Kidney (tissue), 13 donors: ENCODE measurements at regions not wholly inside any gene's neighbourhood (a gene's known extent, or its start where the extent isn't known, plus 50 kb on each side); places are given as distances from the start of the nearest gene placed in this dataset.

Source experiments
- DNase-seq, 5 donors: peaks; one replicate each; pipeline ENCODE4 v3.0.0-alpha.2; 2013 to 2020
- FAIRE-seq: peaks from 2 replicates; lab custom pipeline; 2012; peaks lifted over from hg19 to GRCh38; lab: Jason Lieb, UNC
- H3K27ac ChIP-seq, 2 donors: one replicate each; pipeline ENCODE4 v1.7.0; 2013; ENCODE audit warnings: low read depth in 2 of 2, low read length in 2 of 2, inconsistent platforms in 1 of 2
- H3K27me3 ChIP-seq: one replicate; pipeline ENCODE4 v1.7.1; 2013; ENCODE audit warnings: low read length, inconsistent platforms; ENCODE audit not compliant: control insufficient read depth, insufficient read depth
- H3K36me3 ChIP-seq, 3 donors: one replicate each; pipeline versions ENCODE4 v1.7.0 to v1.7.1; 2013; ENCODE audit warnings: low read length in 3 of 3, control low read depth in 1 of 3, inconsistent platforms in 1 of 3; ENCODE audit not compliant: insufficient read depth in 3 of 3, control insufficient read depth in 2 of 3
- H3K4me1 ChIP-seq, 3 donors: one replicate each; pipeline versions ENCODE4 v1.7.0 to v1.7.1; 2013; ENCODE audit warnings: low read length in 3 of 3, inconsistent platforms in 1 of 3, low read depth in 1 of 3; ENCODE audit not compliant: control insufficient read depth in 2 of 3, insufficient read depth in 2 of 3
- H3K4me3 ChIP-seq, 3 donors: one replicate each; pipeline versions ENCODE4 v1.7.0 to v1.8.1; 2013; ENCODE audit warnings: low read length in 3 of 3, control low read depth in 1 of 3, inconsistent platforms in 1 of 3
- H3K9ac ChIP-seq, 3 donors: one replicate each; pipeline versions ENCODE4 v1.7.0 to v1.7.1; 2013; ENCODE audit warnings: low read length in 3 of 3, control low read depth in 1 of 3, inconsistent platforms in 1 of 3
- H3K9me3 ChIP-seq, 3 donors: one replicate each; pipeline versions ENCODE4 v1.7.0 to v1.7.1; 2013; ENCODE audit warnings: low read length in 3 of 3, control low read depth in 1 of 3, inconsistent platforms in 1 of 3; ENCODE audit not compliant: control insufficient read depth in 2 of 3, insufficient read depth in 1 of 3
- intact Hi-C: fragments of 100-400 bp; cut with DNase I; formaldehyde crosslinking; loops from one replicate; pipeline ENCODE4 v1.11.1; 2022
- TF ChIP-seq, protein P1 (sequence below): IDR thresholded peaks from 3 replicates; pipeline ENCODE4 v1.5.1; 2012; ENCODE audit warnings: mild to moderate bottlenecking, moderate library complexity, borderline replicate concordance; ENCODE audit not compliant: insufficient read depth; ENCODE audit errors: extremely low read depth
- donor health status: control.
- donor health status: control.
- donor health status: control.
- donor health status: control.
- donor health status: control.
- donor health status: DM: yes; HTN: yes; CAD: no.
- donor health status: Normal renal cell carcinoma (clear cell type).

DNA sequence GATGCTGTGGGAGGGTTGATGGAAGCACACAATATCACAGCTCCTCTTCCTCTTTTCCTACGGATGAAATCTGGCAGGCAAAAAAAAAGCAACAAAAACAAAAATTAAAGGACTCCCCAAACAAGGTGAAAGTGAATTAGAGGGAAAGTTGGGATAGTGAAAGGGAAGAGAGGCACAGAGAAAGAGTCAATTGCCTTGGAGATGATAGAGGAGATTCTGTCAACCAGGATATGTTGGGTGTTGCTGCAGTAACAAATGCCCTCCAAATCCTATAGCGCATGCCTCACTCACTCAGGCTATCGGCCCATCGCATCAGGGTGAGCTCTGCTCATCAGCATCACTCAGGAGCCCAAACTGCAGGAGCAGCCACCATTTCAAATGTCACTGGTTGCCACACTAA lies 119.1 kb downstream of the DLEU7 start:
- FAIRE-seq (no peak), DNase-seq (no peak)
- Histone ChIP-seq H3K4me1 (no peaks in the 10 kb centered on the region), H3K36me3 (no peaks in the 10 kb centered on the region), H3K9me3 (no peaks in the 10 kb centered on the region), H3K27me3 (no peaks in the 10 kb centered on the region), H3K9ac (no peak overlapping the region), H3K27ac (no peak overlapping the region), H3K4me3 (no peak overlapping the region)
- TF ChIP-seq, protein P1, sequence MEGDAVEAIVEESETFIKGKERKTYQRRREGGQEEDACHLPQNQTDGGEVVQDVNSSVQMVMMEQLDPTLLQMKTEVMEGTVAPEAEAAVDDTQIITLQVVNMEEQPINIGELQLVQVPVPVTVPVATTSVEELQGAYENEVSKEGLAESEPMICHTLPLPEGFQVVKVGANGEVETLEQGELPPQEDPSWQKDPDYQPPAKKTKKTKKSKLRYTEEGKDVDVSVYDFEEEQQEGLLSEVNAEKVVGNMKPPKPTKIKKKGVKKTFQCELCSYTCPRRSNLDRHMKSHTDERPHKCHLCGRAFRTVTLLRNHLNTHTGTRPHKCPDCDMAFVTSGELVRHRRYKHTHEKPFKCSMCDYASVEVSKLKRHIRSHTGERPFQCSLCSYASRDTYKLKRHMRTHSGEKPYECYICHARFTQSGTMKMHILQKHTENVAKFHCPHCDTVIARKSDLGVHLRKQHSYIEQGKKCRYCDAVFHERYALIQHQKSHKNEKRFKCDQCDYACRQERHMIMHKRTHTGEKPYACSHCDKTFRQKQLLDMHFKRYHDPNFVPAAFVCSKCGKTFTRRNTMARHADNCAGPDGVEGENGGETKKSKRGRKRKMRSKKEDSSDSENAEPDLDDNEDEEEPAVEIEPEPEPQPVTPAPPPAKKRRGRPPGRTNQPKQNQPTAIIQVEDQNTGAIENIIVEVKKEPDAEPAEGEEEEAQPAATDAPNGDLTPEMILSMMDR = no peak
- intact Hi-C loops = no loop called here

GRCh38 chr13:50724913-50725312 lies 118.6 kb downstream of the DLEU7 start:
- no peaks in the 10 kb centered on the region for H3K4me1 ChIP-seq
- no peaks in the 10 kb centered on the region for H3K9me3 ChIP-seq
- H3K36me3 ChIP-seq = no peaks in the 10 kb centered on the region
- DNase-seq (no peak), FAIRE-seq (no peak)
- H3K4me3 ChIP-seq = no peak overlapping the region
- H3K27me3 ChIP-seq = no peaks in the 10 kb centered on the region
- TF ChIP-seq, protein P1 = no peak
- H3K9ac ChIP-seq = no peak overlapping the region
- intact Hi-C loops = no loop called here
- no peak overlapping the region for H3K27ac ChIP-seq

DNA sequence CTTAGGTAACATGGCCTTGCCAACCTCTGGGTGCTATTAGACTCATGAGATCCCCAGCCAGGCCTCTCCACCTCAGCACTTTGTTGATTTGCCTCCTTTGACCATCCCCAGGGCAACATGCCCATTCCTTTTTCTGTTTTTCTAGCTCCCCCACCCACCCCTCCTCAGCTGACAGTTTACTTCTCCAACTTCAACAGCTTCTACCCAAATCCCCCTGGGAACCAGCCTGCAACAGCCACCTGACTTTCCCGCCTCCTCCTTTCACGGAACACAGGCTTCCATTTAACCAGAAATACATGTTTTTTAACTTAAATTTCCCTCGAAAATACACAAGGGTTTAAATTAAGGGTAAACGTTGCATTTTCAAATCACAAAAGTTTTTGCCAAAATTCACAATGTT lies 117.3 kb downstream of the DLEU7 start:
- no peak for FAIRE-seq
- H3K4me3 ChIP-seq = no peak overlapping the region
- intact Hi-C loops = no loop called here

More for the DNA sequence above, 117.3 kb downstream of the DLEU7 start:
- Histone ChIP-seq H3K4me1 (no peaks in the 10 kb centered on the region), H3K9ac (no peak overlapping the region), H3K27ac (no peak overlapping the region), H3K36me3 (no peaks in the 10 kb centered on the region), H3K27me3 (no peaks in the 10 kb centered on the region), H3K9me3 (no peaks in the 10 kb centered on the region)
- TF ChIP-seq, protein P1 = no peak
- no peak for DNase-seq
